PC-3 (cell line): ENCODE measurements at regions not wholly inside any gene's neighbourhood (a gene's known extent, or its start where the extent isn't known, plus 50 kb on each side); places are given as distances from the start of the nearest gene placed in this dataset.

Source experiments
- ATAC-seq: fragments of 200-7000 bp; cut with Tn5 transposase; 2 replicates; pipeline ENCODE4 v1.9.1; 2020; ENCODE audit warnings: mild to moderate bottlenecking, moderate library complexity
- BruUV-seq: library from RNA; stranded (reverse); fragments of 400-500 nt; replicated peaks from 2 replicates; lab custom pipeline; 2021; lab: Mats Ljungman, UMichigan
- CTCF ChIA-PET: fragments of 300-600 bp; sonication (Branson Sonifier 250); formaldehyde crosslinking; loops from one replicate; lab custom pipeline; 2022; ENCODE audit warnings: antibody characterized with exemption; lab: Charles Lee
- POLR2A ChIA-PET: fragments of 300-600 bp; sonication (Branson Sonifier 250); formaldehyde crosslinking; loops from one replicate; lab custom pipeline; 2022; ENCODE audit warnings: antibody characterized with exemption; ENCODE audit not compliant: unreplicated experiment; lab: Charles Lee
- DNase-seq: peaks from one replicate; pipeline ENCODE4 v3.0.0-alpha.2; 2015
- H2AFZ ChIP-seq: fragments of 300-600 bp; sonication (generic); 2 replicates; pipeline ENCODE4 v1.6.0; 2016; ENCODE audit warnings: antibody characterized with exemption, low read length
- H3F3A ChIP-seq: fragments of 300-600 bp; sonication (generic); one replicate; pipeline ENCODE4 v1.6.0; 2017; ENCODE audit warnings: antibody characterized with exemption, low read length, control low read depth, mild to moderate bottlenecking; ENCODE audit not compliant: unreplicated experiment
- H3K27ac ChIP-seq: fragments of 300-600 bp; sonication (generic); 2 replicates; pipeline ENCODE4 v1.5.1; 2016; ENCODE audit warnings: mild to moderate bottlenecking, low read length
- H3K27me3 ChIP-seq: fragments of 300-600 bp; sonication (generic); 2 replicates; pipeline ENCODE4 v1.6.1; 2016; ENCODE audit warnings: low read length, mixed read lengths
- H3K36me3 ChIP-seq: fragments of 300-600 bp; sonication (generic); 2 replicates; pipeline ENCODE4 v1.6.1; 2016; ENCODE audit warnings: low read depth, mixed run types, low read length, mixed read lengths
- H3K4me1 ChIP-seq: fragments of 300-600 bp; sonication (generic); 2 replicates; pipeline ENCODE4 v1.5.1; 2016; ENCODE audit warnings: low read length; ENCODE audit not compliant: insufficient read depth
- H3K4me2 ChIP-seq: fragments of 300-600 bp; sonication (generic); 2 replicates; pipeline ENCODE4 v1.6.0; 2016; ENCODE audit warnings: low read length
- H3K4me3 ChIP-seq: fragments of 300-600 bp; sonication (generic); 2 replicates; pipeline ENCODE4 v1.5.1; 2016; ENCODE audit warnings: mild to moderate bottlenecking, low read length, mixed read lengths
- H3K79me2 ChIP-seq: fragments of 300-600 bp; sonication (generic); 2 replicates; pipeline ENCODE4 v1.6.1; 2017; ENCODE audit warnings: low read length, mixed read lengths
- H3K9ac ChIP-seq: fragments of 300-600 bp; sonication (generic); 2 replicates; pipeline ENCODE4 v1.6.0; 2016; ENCODE audit warnings: mild to moderate bottlenecking, low read length
- H3K9me2 ChIP-seq: fragments of 300-600 bp; sonication (generic); replicated peaks from 2 replicates; pipeline ENCODE4 v1.6.1; 2016; ENCODE audit warnings: mixed run types, low read length, mixed read lengths
- H3K9me3 ChIP-seq: fragments of 300-600 bp; sonication (generic); 2 replicates; pipeline ENCODE4 v1.6.1; 2016; ENCODE audit warnings: low read length, mixed read lengths
- H4K20me1 ChIP-seq: fragments of 300-600 bp; sonication (generic); 2 replicates; pipeline ENCODE4 v1.6.1; 2016; ENCODE audit warnings: low read length, mixed read lengths
- EZH2 ChIP-seq: fragments of 300-600 bp; sonication (generic); IDR thresholded peaks from one replicate; pipeline ENCODE4 v1.6.1; 2017; ENCODE audit warnings: antibody characterized with exemption, mild to moderate bottlenecking, low read length; ENCODE audit not compliant: unreplicated experiment
- EZH2phosphoT487 ChIP-seq: fragments of 300-600 bp; sonication (generic); IDR thresholded peaks from 2 replicates; pipeline ENCODE4 v1.6.1; 2018; ENCODE audit warnings: mild to moderate bottlenecking, antibody characterized with exemption, low read length, borderline replicate concordance
- intact Hi-C: fragments of 100-400 bp; cut with micrococcal nuclease; formaldehyde crosslinking; loops from 2 replicates; pipeline ENCODE4 v1.9.0; 2023
- TF ChIP-seq, protein P1 (sequence below): fragments of 300-600 bp; sonication (generic); conservative IDR thresholded peaks from 2 replicates; pipeline ENCODE4 v1.5.1; 2017; ENCODE audit warnings: antibody characterized with exemption, low read depth, mild to moderate bottlenecking, low read length

DNA sequence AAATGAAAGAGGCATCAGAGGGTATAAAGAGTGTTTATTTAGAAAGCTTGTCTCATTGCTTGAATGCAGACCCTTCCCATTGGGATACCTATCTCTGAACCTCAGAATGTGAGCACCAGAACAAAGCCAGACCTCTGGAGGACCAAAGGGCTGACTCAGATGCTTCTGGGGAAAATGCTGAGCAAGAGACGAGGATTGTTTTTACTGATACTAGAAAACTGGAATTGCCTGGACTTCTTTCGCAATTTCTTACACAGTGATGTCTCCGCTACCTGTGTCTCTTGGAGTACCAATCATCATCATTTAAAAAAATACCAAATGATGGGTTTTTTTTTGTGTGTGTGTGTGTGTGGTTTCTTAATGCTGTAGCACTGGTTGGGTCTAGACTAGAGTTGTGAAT lies 55.6 kb upstream of the CCDC85A start:
- no peak overlapping the region for H3K4me2 ChIP-seq
- no peaks in the 10 kb centered on the region for H3K36me3 ChIP-seq
- no peaks in the 10 kb centered on the region for H3K9me3 ChIP-seq
- no peaks in the 10 kb centered on the region for H3K9me2 ChIP-seq
- no peak overlapping the region for H3K27ac ChIP-seq
- no peak overlapping the region for H3K9ac ChIP-seq
- no peak for ATAC-seq
- H4K20me1 ChIP-seq = no peaks in the 10 kb centered on the region
- no peak overlapping the region for H3K4me3 ChIP-seq
- no peaks in the 10 kb centered on the region for H3F3A ChIP-seq
- TF ChIP-seq EZH2phosphoT487 = no peak
- TF ChIP-seq, protein P1, sequence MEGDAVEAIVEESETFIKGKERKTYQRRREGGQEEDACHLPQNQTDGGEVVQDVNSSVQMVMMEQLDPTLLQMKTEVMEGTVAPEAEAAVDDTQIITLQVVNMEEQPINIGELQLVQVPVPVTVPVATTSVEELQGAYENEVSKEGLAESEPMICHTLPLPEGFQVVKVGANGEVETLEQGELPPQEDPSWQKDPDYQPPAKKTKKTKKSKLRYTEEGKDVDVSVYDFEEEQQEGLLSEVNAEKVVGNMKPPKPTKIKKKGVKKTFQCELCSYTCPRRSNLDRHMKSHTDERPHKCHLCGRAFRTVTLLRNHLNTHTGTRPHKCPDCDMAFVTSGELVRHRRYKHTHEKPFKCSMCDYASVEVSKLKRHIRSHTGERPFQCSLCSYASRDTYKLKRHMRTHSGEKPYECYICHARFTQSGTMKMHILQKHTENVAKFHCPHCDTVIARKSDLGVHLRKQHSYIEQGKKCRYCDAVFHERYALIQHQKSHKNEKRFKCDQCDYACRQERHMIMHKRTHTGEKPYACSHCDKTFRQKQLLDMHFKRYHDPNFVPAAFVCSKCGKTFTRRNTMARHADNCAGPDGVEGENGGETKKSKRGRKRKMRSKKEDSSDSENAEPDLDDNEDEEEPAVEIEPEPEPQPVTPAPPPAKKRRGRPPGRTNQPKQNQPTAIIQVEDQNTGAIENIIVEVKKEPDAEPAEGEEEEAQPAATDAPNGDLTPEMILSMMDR = no peak
- no peak for TF ChIP-seq EZH2
- BruUV-seq = no TSS peak
- CTCF ChIA-PET = no interaction called here
- intact Hi-C loops = no loop called here
- no peaks in the 10 kb centered on the region for H3K4me1 ChIP-seq
- no peaks in the 10 kb centered on the region for H3K79me2 ChIP-seq
- peaks cover 45% of the 10 kb centered on the region for H3K27me3 ChIP-seq
- DNase-seq = no peak
- H2AFZ ChIP-seq = no peak overlapping the region
- POLR2A ChIA-PET = no interaction called here

DNA sequence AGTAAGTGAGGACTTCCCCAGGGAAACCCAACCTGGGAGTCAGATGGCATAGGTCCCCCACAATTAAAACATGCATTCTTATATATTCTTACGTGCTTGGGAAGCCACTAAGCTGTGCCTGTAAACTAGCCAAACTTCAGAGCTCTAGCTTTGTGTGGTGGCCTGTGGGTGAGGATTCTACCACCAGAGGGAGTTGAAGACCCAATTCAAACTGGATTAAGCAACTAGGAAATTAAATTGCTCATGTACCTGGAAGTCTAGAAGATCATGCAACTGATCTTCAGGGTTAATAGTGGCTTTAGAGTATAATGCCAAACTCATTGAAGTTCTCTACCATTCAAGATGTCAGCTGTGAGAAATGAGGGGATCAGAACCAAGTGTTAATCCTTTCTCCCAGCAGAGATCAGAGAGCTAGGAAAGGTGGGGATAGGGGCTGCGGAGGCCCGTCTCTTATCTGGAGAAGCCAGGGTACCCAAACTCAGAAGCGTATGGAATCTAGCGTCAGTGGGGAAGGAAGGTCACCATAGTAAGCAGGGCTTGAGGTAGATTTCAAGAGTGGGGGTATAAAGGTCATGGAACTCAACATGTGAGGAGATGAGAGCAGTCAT lies 53.2 kb upstream of the CCDC85A start:
- H3F3A ChIP-seq = no peaks in the 10 kb centered on the region
- TF ChIP-seq EZH2 = no peak
- TF ChIP-seq, protein P1 = peak; percentile 85
- peak; percentile 68 for DNase-seq
- intact Hi-C loops = loop anchor here (5.0 kb wide), 1 partner anchor 118 kb away; no protein-coding TSS in a partner anchor
- H3K4me3 ChIP-seq = no peak overlapping the region
- no peaks in the 10 kb centered on the region for H3K9me3 ChIP-seq
- no peaks in the 10 kb centered on the region for H3K36me3 ChIP-seq
- no peaks in the 10 kb centered on the region for H3K79me2 ChIP-seq
- peaks cover 42% of the 10 kb centered on the region for H3K27me3 ChIP-seq
- CTCF ChIA-PET = interaction anchor here (0.5 to 1.3 kb wide), 3 partner anchors 51 to 120 kb away, joined by 3 to 8 read pairs (median 4); no protein-coding TSS in a partner anchor
- no peak overlapping the region for H3K4me2 ChIP-seq
- H3K4me1 ChIP-seq = no peaks in the 10 kb centered on the region
- no peaks in the 10 kb centered on the region for H3K9me2 ChIP-seq
- POLR2A ChIA-PET = no interaction called here
- no peak overlapping the region for H2AFZ ChIP-seq
- BruUV-seq = no TSS peak
- peak; percentile 81 for ATAC-seq
- no peaks in the 10 kb centered on the region for H4K20me1 ChIP-seq
- no peak overlapping the region for H3K27ac ChIP-seq
- H3K9ac ChIP-seq = no peak overlapping the region

DNA sequence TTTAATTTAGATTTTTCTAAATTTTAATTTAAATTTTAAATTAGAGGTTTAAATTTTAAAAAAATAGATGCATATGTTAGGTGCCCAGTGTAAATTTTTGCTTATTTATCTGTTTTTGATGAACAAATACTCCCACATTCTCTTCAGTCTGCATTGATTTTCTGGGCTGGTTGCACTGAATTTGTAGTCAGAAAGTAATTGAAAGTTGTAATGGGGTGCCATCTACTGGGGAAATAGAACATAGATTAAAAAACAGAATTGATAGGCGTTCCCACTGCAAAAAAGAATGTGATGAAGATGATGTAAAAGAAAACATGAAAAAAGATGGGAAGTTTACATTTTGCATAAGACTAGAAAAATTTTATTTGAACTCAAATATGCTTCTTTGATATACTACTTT lies 51.7 kb upstream of the CCDC85A start:
- BruUV-seq = no TSS peak
- H3K36me3 ChIP-seq = no peaks in the 10 kb centered on the region
- TF ChIP-seq EZH2 (no peak), EZH2phosphoT487 (no peak)
- TF ChIP-seq, protein P1 = peak; percentile 72
- intact Hi-C loops = loop anchor here (1.0 to 5.0 kb wide), 3 partner anchors 55 to 414 kb away; no protein-coding TSS in a partner anchor
- 0 out of 2 replicates have a peak, but pooled peaks have one; percentile 43 for ATAC-seq
- H3K4me1 ChIP-seq = no peaks in the 10 kb centered on the region
- peak; percentile 71 for DNase-seq
- no peak overlapping the region for H3K4me3 ChIP-seq
- CTCF ChIA-PET = no interaction called here
- no peak overlapping the region for H3K4me2 ChIP-seq
- no peaks in the 10 kb centered on the region for H3K79me2 ChIP-seq
- H3F3A ChIP-seq = no peaks in the 10 kb centered on the region
- POLR2A ChIA-PET = no interaction called here
- no peak overlapping the region for H3K27ac ChIP-seq
- H3K9me3 ChIP-seq = no peaks in the 10 kb centered on the region
- H2AFZ ChIP-seq = no peak overlapping the region
- H3K9ac ChIP-seq = no peak overlapping the region
- no peaks in the 10 kb centered on the region for H3K9me2 ChIP-seq
- H4K20me1 ChIP-seq = no peaks in the 10 kb centered on the region
- peaks cover 42% of the 10 kb centered on the region for H3K27me3 ChIP-seq
